ENCODE measurements at regions not wholly inside any gene's neighbourhood (a gene's known extent, or its start where the extent isn't known, plus 50 kb on each side); places are given as distances from the start of the nearest gene placed in this dataset.

DNA sequence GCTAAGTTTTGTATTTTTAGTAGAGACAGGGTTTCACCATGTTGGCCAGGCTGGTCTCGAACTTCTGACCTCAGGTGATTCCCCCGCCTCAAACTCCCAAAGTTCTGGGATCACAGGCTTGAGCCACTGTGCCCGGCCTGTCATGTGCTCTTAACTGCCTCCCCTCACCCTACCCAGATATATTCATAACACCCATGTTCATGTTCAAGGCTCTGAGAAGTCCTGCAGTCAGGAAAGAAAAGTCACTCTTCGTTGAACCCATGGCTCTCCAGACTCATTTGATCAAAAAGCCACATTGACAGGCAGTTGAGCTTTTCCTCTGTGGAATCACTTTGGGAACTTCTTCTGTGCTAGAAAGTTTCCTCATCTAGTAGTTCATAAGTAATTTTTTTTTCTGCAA is 545.5 kb upstream of the TBX3 start:
- TF ChIP-seq, protein P1, sequence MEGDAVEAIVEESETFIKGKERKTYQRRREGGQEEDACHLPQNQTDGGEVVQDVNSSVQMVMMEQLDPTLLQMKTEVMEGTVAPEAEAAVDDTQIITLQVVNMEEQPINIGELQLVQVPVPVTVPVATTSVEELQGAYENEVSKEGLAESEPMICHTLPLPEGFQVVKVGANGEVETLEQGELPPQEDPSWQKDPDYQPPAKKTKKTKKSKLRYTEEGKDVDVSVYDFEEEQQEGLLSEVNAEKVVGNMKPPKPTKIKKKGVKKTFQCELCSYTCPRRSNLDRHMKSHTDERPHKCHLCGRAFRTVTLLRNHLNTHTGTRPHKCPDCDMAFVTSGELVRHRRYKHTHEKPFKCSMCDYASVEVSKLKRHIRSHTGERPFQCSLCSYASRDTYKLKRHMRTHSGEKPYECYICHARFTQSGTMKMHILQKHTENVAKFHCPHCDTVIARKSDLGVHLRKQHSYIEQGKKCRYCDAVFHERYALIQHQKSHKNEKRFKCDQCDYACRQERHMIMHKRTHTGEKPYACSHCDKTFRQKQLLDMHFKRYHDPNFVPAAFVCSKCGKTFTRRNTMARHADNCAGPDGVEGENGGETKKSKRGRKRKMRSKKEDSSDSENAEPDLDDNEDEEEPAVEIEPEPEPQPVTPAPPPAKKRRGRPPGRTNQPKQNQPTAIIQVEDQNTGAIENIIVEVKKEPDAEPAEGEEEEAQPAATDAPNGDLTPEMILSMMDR (conservative IDR thresholded peaks at IDR 0.05 in 1 of 2, IDR thresholded peaks at IDR 0.05 in 1 of 2; ENCODE audit: low read depth in 1 of 2, low read length in 2 of 2) = no peak
- TF ChIP-seq EZH2 (IDR thresholded peaks at IDR 0.05; ENCODE audit: low read length, missing control alignments) = no peak

Data from fibroblast of lung (primary cell).